ENCODE measurements at regions not wholly inside any gene's neighbourhood (a gene's known extent, or its start where the extent isn't known, plus 50 kb on each side); places are given as distances from the start of the nearest gene placed in this dataset.
"Not testable (repeated sequence)": the region's sequence is repeated elsewhere in the genome, so short reads cannot be mapped to it uniquely, and the experiment has no call there.

DNA sequence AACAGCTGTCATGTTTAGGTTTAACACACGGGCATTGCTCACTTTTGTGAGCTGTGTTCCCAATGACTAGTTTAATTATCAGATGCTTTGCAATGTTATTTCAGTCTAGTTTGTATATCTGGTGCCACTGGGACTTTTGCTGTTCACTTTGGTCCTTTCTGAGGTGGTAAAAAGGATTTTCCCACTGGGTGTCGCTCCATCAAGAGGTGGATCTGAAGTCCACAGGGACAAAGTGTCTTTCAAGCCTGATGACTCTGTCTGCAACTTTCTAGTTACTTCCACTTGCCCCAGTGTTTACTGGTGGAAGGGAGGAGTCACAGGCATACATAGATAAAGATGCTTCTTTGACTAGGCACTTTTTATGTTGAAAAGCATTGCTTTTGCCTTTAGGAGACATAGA lies 242.2 kb downstream of the HGF start:
- no peak for DNase-seq

DNA sequence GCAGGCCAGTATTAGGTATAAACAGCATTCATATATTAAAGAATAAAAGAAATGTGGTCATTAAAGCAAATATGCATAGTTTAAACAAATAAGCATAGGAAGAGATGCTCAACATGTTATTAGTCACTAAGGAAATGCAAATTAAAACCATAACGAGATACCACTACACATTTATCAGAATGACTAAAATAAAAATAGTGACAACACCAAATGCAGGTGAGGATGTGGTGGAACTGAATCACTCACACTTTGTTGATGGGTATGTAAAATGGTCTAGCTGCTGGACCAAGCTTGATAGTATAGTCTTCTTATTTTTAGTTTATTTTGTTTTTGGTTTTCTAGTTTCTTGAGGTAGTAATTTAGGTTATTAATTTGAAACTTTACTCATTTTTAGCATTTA lies 242.9 kb downstream of the HGF start:
- DNase-seq = no peak

DNA sequence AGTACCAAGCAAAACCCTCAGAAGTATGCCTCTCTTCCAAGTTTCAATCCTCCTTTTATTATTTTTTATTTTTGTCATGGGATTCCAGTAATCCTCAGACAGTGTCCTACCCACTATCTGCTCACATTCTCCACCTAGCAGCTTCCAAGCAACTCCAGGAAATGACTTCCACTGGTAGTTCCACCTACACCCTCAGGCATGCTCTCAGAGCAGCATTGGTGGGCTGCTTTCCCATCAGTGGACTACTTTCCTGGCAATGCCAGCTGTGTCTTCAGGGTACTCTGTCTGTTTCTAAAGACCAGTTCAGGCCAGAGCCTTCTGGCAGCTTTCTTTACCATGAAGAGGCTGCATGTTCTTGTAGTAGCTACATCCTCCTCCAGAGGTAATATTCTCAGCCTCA lies 244.0 kb downstream of the HGF start:
- no peak for DNase-seq

DNA sequence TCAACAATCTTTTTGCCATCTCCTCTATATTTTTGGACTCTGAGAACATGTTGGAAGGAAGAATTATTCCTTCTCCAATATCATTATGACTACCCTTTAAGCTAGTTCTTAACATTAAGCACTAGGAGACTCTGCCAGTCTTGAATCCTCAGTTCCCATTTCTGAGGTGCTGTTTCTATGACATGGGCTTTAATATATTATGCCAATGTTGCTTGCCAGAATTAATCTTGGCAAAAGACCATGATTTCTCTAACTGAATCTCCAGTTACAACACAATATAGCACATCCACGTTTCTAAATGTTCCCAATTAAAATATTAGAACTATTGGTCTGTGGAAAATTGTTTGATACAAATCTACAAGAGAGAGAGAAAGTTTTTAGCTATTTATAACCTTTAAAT lies 250.0 kb downstream of the HGF start:
- no peak for DNase-seq

DNA sequence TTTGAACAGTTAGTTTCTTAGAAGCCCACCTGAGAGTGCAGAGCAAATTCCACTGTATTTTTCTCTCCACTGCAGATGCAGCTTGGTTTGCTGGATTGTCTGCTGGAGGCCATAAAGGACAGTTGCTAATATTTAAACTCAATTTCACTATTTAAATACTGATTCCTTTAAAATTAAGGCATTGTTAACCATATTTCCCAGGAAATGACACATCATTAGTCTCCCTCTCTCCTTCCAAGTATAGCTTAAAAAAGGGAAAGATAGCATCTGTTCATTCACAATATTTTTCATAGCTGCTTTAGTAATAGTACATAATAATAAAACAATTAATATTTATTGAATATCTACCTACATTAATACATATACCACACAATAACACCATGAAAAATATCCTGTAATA lies 252.9 kb downstream of the HGF start:
- no peak for DNase-seq

DNA sequence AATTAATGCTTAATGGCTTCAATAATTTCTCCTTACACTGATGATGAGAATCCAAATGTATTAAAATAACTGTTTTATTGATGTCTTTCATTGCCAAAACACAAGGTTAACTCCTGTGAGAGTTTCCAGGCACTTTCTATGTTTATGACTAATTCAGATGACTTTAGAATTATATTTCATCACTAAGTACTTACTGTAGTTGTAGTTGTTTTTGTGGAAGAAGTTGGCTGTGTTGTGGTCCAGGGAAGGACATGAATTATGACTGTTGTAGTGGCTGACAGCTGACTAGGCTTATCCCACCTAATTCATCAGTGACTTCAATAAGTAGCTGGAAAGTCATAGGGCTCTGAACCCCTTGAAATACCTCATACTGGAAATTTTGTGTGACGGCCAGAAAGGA lies 254.8 kb downstream of the HGF start:
- DNase-seq = no peak

DNA sequence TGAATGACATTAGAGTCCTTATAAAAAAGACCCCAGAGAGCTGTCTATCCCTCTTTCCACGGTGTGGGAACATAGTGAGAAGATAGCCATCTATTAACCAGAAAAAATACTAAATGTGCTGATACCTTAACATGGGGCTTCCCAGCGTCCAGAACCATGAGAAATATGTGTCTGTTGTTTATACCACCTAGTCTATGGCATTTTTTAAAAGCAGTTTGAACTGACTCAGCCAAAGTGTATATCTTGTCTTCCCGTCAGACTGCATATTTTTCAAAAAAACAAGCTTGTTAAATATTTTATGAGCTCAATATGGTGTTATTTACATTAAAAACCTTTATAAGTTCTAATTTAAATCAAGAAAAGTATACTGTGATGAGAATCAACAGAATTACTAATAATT lies 255.3 kb downstream of the HGF start:
- DNase-seq = no peak

DNA sequence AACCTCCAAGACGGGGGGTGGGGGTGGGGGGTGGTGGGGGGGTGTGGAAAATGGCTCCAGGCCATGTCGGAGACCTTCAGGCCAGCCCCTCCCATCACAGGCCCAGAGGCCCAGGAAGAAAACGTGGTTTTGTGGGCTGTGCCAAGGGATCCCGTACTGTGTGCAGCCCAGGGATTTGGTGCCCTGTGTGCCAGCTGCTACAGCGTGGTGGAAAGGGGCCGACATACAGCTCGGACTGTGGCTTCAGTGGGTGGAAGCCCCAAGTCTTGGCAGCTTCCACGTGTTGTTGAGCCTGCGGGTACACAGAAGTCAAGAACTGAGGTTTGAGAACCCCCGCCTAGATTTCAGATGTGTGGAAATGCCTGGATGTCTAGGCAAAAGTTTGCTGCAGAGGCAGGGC lies 259.7 kb downstream of the HGF start:
- DNase-seq = no peak

DNA sequence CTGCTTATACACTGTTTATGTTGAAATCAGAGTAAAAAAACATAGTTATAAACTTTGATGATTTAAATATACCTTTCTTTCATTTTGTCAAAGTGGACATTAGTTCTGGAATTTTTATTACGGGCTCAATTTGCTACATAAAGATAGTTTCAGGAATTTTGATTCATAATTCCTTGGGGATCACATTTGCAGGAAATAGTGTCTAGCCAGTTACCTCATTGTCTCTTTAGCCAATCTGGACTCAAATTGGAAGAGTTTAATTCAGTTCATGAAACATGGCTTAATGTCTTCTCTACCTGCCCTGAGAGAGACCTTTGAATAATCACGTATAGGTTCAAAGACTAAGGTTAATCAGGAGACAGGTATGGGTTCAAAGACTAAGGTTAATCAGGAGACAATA lies 262.6 kb downstream of the HGF start:
- DNase-seq = no peak

DNA sequence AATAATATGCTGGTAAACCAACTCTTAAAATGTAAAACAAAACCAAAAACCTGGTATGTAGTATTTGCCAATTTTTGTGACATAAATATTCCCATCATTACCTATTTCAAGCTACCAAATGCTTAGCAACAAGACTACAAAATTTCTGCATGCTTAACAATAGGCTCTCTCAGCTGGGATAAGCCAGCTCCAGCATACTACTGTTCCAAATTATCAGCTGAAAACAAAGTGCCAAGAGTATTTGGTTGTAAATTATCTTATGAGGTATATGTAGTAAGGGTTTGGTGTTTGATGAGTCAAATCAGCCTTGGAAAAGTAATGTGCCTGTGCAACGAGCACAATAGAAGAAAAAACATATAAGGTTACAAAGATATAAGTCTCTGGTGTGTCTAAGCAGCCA lies 263.2 kb downstream of the HGF start:
- DNase-seq = no peak

DNA sequence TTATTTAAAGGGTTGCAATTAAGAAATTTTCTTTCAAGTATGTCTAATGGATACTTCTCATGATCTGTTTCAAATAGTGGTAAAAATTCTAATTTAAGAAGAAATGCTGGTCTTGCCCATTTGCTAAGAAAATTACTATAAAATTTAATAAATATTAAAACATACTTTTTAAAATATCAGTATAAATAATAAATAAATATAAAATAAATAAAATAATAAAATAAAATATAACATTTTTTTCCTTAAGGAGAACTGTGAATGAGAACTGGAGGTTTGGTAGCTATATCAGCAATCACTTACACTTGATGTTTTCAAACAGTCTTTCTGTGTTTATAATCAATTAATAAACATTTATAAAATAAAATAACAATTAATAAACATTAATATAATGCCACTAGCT lies 266.1 kb downstream of the HGF start:
- no peak for DNase-seq

DNA sequence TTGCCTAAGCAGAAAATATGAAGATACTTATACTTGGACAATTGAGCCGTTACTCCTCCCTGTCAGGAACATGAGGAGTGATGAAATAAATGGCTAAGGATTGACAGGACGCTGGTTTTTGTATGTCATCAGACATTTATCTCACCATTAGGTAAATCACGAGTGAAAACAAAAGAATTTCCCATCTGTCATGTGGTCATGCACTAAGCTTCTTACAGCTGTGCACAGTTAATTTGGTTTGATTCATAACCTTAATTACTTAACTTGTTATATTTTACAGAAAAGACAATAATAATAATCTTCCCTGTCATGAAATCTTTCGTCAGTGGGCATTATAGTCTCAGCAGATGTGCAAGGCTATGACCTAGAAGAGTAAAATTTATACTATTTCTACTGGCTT lies 266.5 kb downstream of the HGF start:
- no peak for DNase-seq

DNA sequence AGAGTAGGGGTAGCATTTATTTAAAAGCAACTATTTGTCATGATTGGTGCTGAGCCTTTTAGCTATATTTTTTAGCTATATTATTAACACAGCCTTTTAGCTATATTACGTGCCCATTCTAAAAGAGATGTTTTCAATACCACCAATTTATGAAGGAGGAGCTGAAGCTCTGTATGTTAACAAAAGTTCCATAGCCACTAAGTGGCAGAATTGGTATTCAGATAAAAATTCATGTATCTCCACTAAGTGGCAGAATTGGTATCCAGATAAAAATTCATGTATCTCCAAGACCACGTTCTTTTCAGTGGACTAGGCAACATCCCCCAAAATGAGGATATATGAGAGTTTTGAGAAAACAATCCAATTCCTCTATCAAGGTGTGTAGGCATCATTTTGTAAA lies 268.6 kb downstream of the HGF start:
- no peak for DNase-seq

DNA sequence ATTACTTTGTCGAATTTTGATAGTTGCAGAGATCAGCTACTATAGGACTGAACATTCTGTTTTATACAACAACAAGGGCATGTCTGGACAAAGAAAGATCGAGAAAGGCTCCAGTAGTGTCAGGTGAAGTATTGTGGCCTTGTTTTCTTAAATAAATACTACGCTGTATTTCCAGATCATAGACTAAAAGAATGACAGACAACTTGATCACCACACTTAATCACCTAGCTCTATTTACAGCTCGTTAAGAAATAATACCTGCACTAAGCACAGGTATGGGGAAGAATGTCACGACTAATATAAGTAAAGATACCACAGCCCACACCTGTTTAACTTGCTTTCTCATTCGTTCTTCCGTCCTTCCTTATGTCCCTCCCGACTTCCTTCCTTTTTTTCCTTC lies 269.2 kb downstream of the HGF start:
- no peak for DNase-seq

DNA sequence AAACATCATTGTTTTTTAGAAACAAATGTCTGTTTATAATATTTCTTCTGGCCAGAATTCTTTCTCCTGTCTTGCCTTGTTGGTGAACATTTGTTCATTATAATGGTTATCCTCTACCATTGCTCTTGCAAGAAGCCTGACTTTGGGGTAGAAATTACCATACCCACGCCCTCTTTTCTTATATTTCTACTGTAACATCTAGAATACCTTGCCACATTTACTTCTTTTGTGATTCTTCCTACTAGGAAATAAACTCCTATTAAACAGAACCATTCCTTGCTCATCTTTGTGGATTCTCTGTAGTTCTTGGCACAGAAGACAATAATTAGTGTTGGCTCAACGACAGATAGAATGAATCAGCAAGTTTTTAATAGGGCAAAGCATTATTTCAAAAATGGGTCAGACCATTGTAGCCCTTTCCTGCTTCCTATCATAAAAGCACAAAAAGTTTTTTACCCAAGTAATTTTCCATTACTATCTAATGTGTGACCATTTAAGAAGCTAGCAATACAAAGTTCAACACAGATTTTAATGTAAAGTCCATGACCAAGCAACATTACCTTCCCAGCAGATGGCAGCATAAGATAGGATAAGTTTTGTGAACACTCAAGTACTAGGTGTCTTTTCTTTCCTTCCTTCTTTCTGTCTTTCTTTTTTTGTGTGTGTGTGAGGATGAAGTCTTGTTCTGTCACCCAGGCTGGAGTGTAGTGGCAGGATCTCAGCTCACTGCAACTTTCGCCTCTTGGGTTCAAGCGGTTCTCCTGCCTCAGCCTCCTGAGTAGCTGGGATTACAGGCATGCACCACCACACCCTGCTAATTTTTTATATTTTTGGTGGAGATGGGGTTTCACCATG lies 270.4 kb downstream of the HGF start:
- DNase-seq = no peak

DNA sequence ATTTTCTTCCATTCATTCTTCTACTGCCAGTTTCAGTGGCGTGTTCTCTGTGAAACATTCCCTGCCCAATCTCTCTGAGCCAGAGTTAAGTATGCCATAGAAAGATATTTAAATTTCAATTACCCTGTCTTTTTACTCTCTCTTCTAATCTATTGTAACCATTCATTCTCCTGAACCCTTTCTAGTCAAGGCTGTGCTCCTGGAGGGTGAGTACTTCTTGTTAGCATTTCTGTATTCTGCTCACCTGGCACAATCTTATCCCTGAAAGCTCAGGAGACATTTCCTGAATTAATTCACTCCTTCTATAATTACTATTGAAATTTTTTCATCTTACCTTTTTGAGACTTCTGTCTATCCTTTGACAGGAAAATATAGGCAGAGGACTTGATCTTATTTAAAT lies 271.7 kb downstream of the HGF start:
- DNase-seq = no peak

DNA sequence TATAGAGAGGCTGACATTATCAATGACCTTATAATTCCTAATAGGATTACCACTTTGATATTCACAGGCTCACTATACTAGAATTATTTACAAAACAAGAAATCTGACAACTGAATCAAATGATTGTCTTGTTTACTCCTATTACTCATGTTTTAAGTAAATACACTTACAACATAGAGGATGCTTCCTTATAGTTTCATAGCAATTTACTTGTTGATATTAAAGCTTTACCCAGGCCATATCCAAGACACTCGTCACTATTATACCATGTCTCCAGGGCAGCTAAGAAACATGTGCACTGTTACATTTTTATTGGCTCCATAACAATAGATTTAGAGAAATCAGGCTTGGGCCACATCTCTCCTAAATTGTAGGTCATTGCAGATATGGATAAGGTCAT lies 276.9 kb downstream of the HGF start:
- no peak for DNase-seq

DNA sequence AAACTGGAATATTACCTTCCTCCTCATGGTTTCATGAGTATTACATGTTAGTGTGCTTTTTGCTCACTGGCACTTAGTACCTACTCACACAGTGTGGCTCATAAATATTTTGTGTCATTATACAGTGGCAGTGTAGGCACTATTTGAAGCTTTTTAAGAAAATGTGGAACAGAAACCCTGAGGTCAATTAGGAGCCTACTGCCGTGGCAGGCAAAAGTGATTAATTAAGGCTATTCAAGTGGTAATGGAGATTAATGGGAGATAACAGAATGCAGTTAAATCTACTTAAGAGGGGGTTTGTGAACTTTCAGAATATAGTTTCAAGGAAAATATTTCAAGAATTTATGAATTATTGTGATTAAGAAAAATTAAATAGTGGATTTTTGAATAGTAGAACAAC lies 277.6 kb downstream of the HGF start:
- no peak for DNase-seq

DNA sequence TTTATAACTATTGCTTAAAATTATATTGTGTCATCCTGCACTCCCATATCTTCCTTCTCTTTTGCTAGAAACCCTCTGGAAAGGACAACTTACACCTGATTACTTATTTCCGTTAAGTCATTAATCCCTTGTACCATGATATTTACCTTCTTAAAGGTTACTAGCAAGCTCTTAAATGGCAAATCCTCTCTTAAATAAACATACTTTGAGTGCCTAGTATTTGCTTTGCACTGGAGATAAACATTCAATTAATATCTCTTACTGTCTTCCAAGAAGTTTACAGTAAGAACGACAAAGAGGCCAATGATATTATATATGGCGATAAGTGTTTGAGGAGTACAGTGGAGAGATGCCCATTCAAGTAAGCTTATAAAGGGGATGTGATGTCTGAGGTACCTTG lies 278.3 kb downstream of the HGF start:
- no peak for DNase-seq

DNA sequence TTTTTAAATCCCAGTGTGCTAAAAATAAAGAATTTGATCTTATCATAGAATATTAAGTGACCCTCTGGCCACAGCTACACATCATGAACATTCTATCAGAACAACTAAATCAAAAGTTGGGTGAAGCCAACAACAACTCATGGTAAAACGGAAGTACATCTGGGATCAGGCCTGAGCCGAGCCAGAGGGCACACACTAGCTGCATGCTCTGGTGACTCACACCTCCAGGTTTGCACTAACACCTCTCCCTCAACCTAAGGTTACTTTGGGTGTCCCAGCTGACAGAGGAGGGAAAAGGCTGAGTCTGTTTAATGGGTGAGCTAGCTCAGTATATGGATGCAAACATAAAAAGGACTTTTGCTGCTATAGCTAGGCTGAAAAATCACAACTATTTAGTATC lies 281.6 kb downstream of the HGF start:
- DNase-seq = no peak

DNA sequence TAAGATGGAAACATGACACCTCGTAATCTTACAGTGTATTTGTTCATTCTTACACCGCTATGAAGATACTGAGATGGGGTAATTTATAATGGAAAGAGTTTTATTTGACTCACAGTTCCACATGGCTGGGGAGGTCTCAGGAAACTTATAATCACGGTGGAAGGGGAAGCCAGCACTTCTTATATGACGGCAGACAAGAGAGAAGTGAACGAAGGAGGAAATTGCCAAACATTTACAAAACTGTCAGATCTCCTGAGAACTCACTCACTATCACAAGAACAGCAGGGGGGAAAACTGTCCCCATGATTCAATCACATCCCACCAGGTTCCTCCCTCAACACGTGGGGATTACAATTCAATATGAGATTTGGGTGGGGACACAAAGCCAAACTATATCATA lies 282.3 kb downstream of the HGF start:
- DNase-seq = no peak

DNA sequence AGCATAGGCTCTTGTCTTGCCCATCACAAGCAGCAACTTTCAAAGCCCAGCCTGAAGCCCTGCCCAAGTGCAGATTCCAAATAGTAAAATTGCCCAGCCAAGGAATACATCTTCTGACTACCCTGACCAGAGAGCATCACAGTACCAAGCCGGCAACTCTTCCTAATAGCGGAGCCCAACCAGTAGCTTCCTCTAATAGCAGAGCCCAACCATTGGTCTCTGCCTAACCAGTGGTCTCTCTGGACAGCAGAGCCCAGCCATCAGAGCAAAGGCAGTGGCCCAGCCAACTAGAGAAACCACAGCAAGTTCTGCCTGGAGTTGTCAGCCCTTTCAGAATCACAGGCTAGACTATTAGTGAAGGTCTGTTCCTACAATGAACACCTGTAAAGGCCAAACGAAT lies 285.6 kb downstream of the HGF start:
- no peak for DNase-seq

DNA sequence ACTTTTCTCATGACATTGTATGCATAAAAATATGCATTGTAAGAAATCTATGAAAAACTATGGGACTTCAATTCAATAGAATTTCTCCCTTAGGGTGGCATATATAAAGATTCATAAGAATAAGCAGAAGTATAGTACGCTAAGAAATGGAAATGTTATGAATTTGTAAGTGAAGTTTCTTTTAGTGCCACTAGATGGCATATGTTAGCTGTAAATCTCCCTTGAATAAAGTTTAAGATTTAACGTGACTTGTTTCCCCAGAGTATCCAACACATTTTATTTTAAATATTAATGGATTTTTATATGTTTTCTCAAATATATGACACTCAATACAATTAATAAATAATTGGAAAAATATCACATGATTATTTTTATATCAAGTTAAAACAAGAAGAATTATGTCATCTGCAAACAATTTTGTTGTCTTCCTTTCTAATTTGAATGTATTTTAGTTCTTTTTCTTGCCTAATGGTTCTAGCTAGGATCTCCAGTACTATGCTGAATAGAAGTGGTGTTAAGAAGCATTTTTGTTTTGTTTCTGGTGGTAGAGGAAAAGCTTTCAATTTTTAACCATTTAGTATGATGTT lies 287.2 kb downstream of the HGF start:
- DNase-seq = no peak

DNA sequence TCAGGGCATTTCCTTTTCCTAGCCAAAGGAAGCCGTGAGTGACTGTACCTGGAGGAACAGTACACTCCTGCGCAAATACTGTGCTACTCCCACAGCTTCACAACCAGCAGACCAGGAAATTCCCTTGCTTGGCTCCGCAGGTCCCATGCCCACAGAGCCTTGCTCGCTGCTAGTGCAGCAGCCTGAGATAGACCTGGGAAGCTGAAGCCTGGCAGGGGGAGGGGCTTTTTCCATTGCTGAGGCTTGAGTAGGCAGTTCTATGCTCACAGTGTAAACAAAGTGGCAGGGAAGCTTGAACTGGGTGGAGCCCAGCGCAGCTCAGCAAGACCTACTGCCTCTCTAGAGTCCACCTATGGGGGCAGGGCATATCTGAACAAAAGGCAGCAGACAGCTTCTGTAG lies 291.2 kb downstream of the HGF start:
- DNase-seq = no peak

DNA sequence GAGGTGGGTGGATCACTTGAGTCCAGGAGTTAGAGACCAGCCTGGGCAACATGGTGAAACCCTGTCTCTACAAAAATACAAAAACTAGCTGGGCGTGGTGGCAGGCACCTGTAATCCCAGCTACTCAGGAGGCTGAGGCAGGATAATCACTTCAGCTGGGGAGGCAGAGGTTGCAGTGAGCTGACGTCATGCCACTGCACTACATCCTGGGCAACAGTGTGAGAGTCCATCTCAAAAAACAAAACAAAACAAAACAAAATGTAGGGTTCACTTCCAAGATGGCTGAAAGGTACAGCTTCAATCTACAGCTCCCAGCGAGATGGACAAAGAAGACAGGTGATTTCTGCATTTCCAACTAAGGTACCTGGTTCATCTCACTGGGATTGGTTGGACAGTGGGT lies 291.6 kb downstream of the HGF start:
- not testable (repeated sequence) for DNase-seq

All from T1000 (cell line).